K562 (cell line): ENCODE measurements at regions not wholly inside any gene's neighbourhood (a gene's known extent, or its start where the extent isn't known, plus 50 kb on each side); places are given as distances from the start of the nearest gene placed in this dataset.

Source experiments
- ATAC-seq: fragments of 200-7000 bp; cut with Tn5 transposase; 3 replicates; pipeline ENCODE4 v1.9.1; 2020; ENCODE audit warnings: moderate library complexity
- BruUV-seq: library from RNA; stranded (reverse); fragments of 400-500 nt; replicated peaks from 2 replicates; lab custom pipeline; 2021; lab: Mats Ljungman, UMichigan
- CTCF ChIA-PET: fragments of 300-600 bp; formaldehyde crosslinking; extraction: SDS; loops from one replicate; lab custom pipeline; 2021; ENCODE audit warnings: low intra/inter-chr PET ratio; lab: Yijun Ruan, JAX
- POLR2A ChIA-PET: fragments of 300-600, 350-650 bp; sonication (Branson Sonifier 250); formaldehyde crosslinking; extraction: SDS; loops from one replicate; lab custom pipeline; 2021; ENCODE audit warnings: antibody characterized with exemption, inconsistent platforms; lab: Yijun Ruan, JAX
- DNase-seq, 4 experiments: peaks; one replicate each; pipeline versions ENCODE4 v3.0.0 to v3.0.0-alpha.2; 2011 to 2018; ENCODE audit warnings: low spot score in 3 of 4, mixed read lengths in 3 of 4; ENCODE audit errors: extremely low read depth in 1 of 4
- FAIRE-seq: peaks from 2 replicates; lab custom pipeline; 2011; peaks lifted over from hg19 to GRCh38; lab: Jason Lieb, UNC
- H2AFZ ChIP-seq: 2 replicates; pipeline ENCODE4 v1.6.0; 2011; ENCODE audit warnings: low read depth, low read length, control low read depth, inconsistent platforms
- H3K27ac ChIP-seq: fragments of 200-600 bp; 3 replicates; pipeline ENCODE4 v1.8.0; 2011; ENCODE audit warnings: low read depth, mild to moderate bottlenecking, control low read depth, inconsistent platforms, low read length, moderate library complexity, mixed read lengths; ENCODE audit errors: extremely low read depth
- H3K27me3 ChIP-seq, 2 experiments: fragments of 300-600 bp in 1 of 2; 2 replicates in 1 of 2; 3 replicates in 1 of 2; pipeline versions ENCODE4 v1.6.0 to v1.8.0; 2011; ENCODE audit warnings: inconsistent platforms in 2 of 2, low read length in 2 of 2, mild to moderate bottlenecking in 1 of 2, mixed read lengths in 1 of 2, moderate library complexity in 1 of 2; ENCODE audit not compliant: control insufficient read depth in 2 of 2, insufficient read depth in 2 of 2
- H3K36me3 ChIP-seq: fragments of 300-600 bp; 3 replicates; pipeline ENCODE4 v1.8.0; 2011; ENCODE audit warnings: mild to moderate bottlenecking, low read length, inconsistent platforms; ENCODE audit not compliant: control insufficient read depth, insufficient read depth
- H3K4me1 ChIP-seq, 2 experiments: fragments of 200-600 bp in 1 of 2; replicated peaks in 1 of 2; 2 replicates in 1 of 2; 3 replicates in 1 of 2; pipeline versions ENCODE4 v1.5.1 to v1.8.0; 2011; ENCODE audit warnings: inconsistent platforms in 2 of 2, low read length in 2 of 2, mild to moderate bottlenecking in 1 of 2, mixed read lengths in 1 of 2, moderate library complexity in 1 of 2; ENCODE audit not compliant: control insufficient read depth in 2 of 2, insufficient read depth in 2 of 2
- H3K4me2 ChIP-seq: 2 replicates; pipeline ENCODE4 v1.6.1; 2011; ENCODE audit warnings: low read length, control low read depth, inconsistent platforms, mixed read lengths; ENCODE audit not compliant: insufficient read depth
- H3K4me3 ChIP-seq: fragments of 200-600 bp; sonication (generic), shearing (Covaris generic); 2 replicates; pipeline ENCODE4 v1.5.1; 2016; ENCODE audit warnings: control low read depth, inconsistent platforms
- H3K79me2 ChIP-seq: fragments of 200-600 bp; 3 replicates; pipeline ENCODE4 v1.8.0; 2011; ENCODE audit warnings: low read length, inconsistent platforms; ENCODE audit not compliant: control insufficient read depth, insufficient read depth
- H3K9ac ChIP-seq, 2 experiments: 2 replicates each; pipeline versions ENCODE4 v1.6.0 to v1.6.1; 2011; ENCODE audit warnings: low read depth in 2 of 2, low read length in 2 of 2, control low read depth in 1 of 2, inconsistent platforms in 1 of 2, mild to moderate bottlenecking in 1 of 2, mixed read lengths in 1 of 2; ENCODE audit not compliant: insufficient read depth in 1 of 2
- H3K9me1 ChIP-seq: one replicate; pipeline ENCODE4 v1.6.0; 2011; ENCODE audit warnings: inconsistent platforms, mild to moderate bottlenecking, low read length, moderate library complexity; ENCODE audit not compliant: control insufficient read depth, insufficient read depth
- H3K9me3 ChIP-seq: replicated peaks from 2 replicates; pipeline ENCODE4 v1.5.1; 2011; ENCODE audit warnings: low read depth, low read length, inconsistent platforms; ENCODE audit not compliant: control insufficient read depth, insufficient read depth
- H4K20me1 ChIP-seq: replicated peaks from 2 replicates; pipeline ENCODE4 v1.6.1; 2011; ENCODE audit warnings: low read length, inconsistent platforms, mixed read lengths; ENCODE audit not compliant: control insufficient read depth, insufficient read depth
- ARID1B ChIP-seq: fragments of 450-650 bp; IDR thresholded peaks from 2 replicates; pipeline ENCODE4 v1.6.1; 2016; ENCODE audit warnings: antibody characterized with exemption, mild to moderate bottlenecking, inconsistent platforms
- ATF1 ChIP-seq, 2 experiments: fragments of 450-650 bp in 1 of 2; IDR thresholded peaks; 2 replicates each; pipeline ENCODE4 v1.6.1; 2016; ENCODE audit warnings: missing compliant biosample characterization in 1 of 2, missing genetic modification characterization in 1 of 2
- CBFA2T3 ChIP-seq: fragments of 450-650 bp; IDR thresholded peaks from 2 replicates; pipeline ENCODE4 v1.6.1; 2017
- DPF2 ChIP-seq: fragments of 450-650 bp; IDR thresholded peaks from 2 replicates; pipeline ENCODE4 v1.6.1; 2016
- EGR1 ChIP-seq: fragments of 450-650 bp; conservative IDR thresholded peaks from 2 replicates; pipeline ENCODE4 v1.6.1; 2017; ENCODE audit warnings: mild to moderate bottlenecking
- FUS ChIP-seq: fragments of 200-400 bp; formaldehyde crosslinking; optimal IDR thresholded peaks from 2 replicates; pipeline ENCODE3; 2017; ENCODE audit warnings: low read depth, low read length
- JUND ChIP-seq, 2 experiments: IDR thresholded peaks; 2 replicates in 1 of 2; 3 replicates in 1 of 2; pipeline ENCODE4 v1.6.1; 2011; ENCODE audit warnings: borderline replicate concordance in 2 of 2, low read depth in 2 of 2, low read length in 2 of 2, improper control_type of control experiment in 1 of 2, missing biosample characterization in 1 of 2, missing genetic modification characterization in 1 of 2, missing genetic modification reagents in 1 of 2
- KLF16 ChIP-seq: IDR thresholded peaks from 2 replicates; pipeline ENCODE4 v1.6.1; 2016; ENCODE audit warnings: antibody characterized with exemption
- MEF2A ChIP-seq: IDR thresholded peaks from 2 replicates; pipeline ENCODE4 v1.6.1; 2011; ENCODE audit warnings: low read depth, mild to moderate bottlenecking, low read length, moderate library complexity; ENCODE audit not compliant: control insufficient read depth
- MEF2D ChIP-seq: conservative IDR thresholded peaks from 2 replicates; pipeline ENCODE4 v1.6.1; 2016; ENCODE audit warnings: low read depth, missing genetic modification characterization, missing compliant biosample characterization
- NCOR1 ChIP-seq: fragments of 450-650 bp; IDR thresholded peaks from 2 replicates; pipeline ENCODE4 v1.6.1; 2016; ENCODE audit warnings: mild to moderate bottlenecking, moderate library complexity
- PYGO2 ChIP-seq: fragments of 450-650 bp; IDR thresholded peaks from 2 replicates; pipeline ENCODE4 v1.6.1; 2016; ENCODE audit warnings: mild to moderate bottlenecking, missing genetic modification characterization, moderate library complexity, missing compliant biosample characterization
- SMAD4 ChIP-seq: fragments of 250-450 bp; sonication (Bioruptor Pico); conservative IDR thresholded peaks from 2 replicates; pipeline ENCODE4 v1.8.0; 2021; ENCODE audit warnings: inconsistent platforms, mild to moderate bottlenecking, moderate library complexity
- SMARCA4 ChIP-seq: fragments of 450-650 bp; IDR thresholded peaks from 2 replicates; pipeline ENCODE4 v1.6.1; 2016
- TAF9B ChIP-seq: fragments of 450-650 bp; IDR thresholded peaks from 2 replicates; pipeline ENCODE4 v1.6.1; 2018; ENCODE audit warnings: mild to moderate bottlenecking; ENCODE audit not compliant: partially characterized antibody
- TCF3 ChIP-seq: sonication (generic); formaldehyde crosslinking; IDR thresholded peaks from 2 replicates; pipeline ENCODE4 v1.4.0; 2020; ENCODE audit warnings: mild to moderate bottlenecking, missing genetic modification reagents
- ZNF696 ChIP-seq: fragments of 250-450 bp; sonication (Bioruptor Pico); conservative IDR thresholded peaks from 2 replicates; pipeline ENCODE4 v1.4.0; 2020; ENCODE audit warnings: mild to moderate bottlenecking, moderate library complexity
- WGBS: fragments of 100-300 bp; shearing (Covaris generic); methylation state at CpG from one replicate; pipeline ENCODE4 v1.1.6; 2016; ENCODE audit warnings: low coverage, mixed read lengths; ENCODE audit not compliant: insufficient coverage; ENCODE audit errors: missing lambda C conversion rate; 5-methylcytosine and 5-hydroxymethylcytosine counted together
- in situ Hi-C: fragments of 300-500 bp; cut with MboI; formaldehyde crosslinking; loops from 4 replicates; pipeline ENCODE4 v1.15.0; 2018; ENCODE audit warnings: inconsistent platforms, mixed read lengths
- intact Hi-C: fragments of 100-400 bp; cut with micrococcal nuclease; formaldehyde crosslinking; loops from 2 replicates; pipeline ENCODE4 v1.14.2; 2022
- TF ChIP-seq, protein P1 (sequence below), 2 experiments: fragments of 450-650 bp in 1 of 2; sonication (generic) in 1 of 2; formaldehyde crosslinking in 1 of 2; IDR thresholded peaks in 1 of 2; conservative IDR thresholded peaks in 1 of 2; 2 replicates each; pipeline versions ENCODE4 v1.6.1 to v1.8.1; 2016 to 2023; ENCODE audit warnings: mild to moderate bottlenecking in 2 of 2, moderate library complexity in 2 of 2, inconsistent platforms in 1 of 2, missing genetic modification reagents in 1 of 2
- TF ChIP-seq, protein P2 (sequence below): sonication (generic); formaldehyde crosslinking; IDR thresholded peaks from 2 replicates; pipeline ENCODE4 v1.8.0; 2022; ENCODE audit warnings: mild to moderate bottlenecking, missing genetic modification reagents
- TF ChIP-seq, protein P3 (sequence below): fragments of 200-800 bp; sonication (Bioruptor generic); IDR thresholded peaks from 2 replicates; pipeline ENCODE4 v1.6.1; 2017; ENCODE audit warnings: missing genetic modification characterization, missing compliant biosample characterization

DNA sequence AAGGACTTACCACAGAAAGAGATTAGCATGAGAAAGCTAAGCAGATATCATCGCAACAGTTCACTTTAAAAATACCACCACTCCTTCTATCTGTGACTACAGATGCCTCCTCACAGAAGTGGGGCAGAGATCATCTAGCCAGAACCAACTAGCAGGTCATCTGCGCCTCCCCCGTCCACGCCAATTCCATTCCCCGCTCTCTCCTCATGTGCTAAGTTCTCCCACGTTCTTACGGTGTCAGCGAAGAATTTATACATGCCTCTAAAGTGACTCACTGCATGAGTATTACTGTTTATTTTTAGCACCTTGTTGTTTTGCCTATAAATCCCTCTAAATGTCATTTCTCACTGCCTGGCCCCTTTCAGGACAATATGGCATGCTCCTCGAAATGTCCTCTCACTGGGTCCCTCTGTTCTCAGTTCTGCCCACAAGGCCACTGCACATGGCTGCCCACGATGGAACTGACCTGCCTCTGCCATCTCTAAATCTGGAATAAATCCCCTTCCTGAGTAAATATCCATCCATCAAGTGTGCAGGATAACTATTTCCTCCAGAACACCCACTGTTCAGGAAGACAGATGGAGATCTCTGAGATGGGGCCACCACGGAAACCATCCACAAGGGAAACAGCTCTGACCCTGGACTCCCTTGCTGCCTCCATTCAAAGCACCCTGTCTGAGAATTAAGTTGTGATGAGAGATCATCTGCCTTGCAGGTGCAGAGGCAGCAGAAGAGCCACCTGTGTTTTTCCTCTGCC lies 137.7 kb downstream of the IRS1 start:
- in situ Hi-C loops: no loop called here
- peak in 2 of 4 experiments; percentile 16 to 60 for DNase-seq
- no peak for FAIRE-seq
- TF ChIP-seq CBFA2T3: peak; percentile 87
- TF ChIP-seq TAF9B: peak; percentile 42
- TF ChIP-seq DPF2: peak; percentile 55
- TF ChIP-seq TCF3 (CRISPR knock-in tag): peak; percentile 12; the same call in 1 of the 2 replicates
- peak; percentile 55; the same call in 1 of the 2 replicates for TF ChIP-seq JUND (IDR thresholded peaks at IDR 0.05; ENCODE audit: borderline replicate concordance, low read depth, low read length)
- peak; percentile 80; the same call in 2 of the 3 replicates for TF ChIP-seq JUND (tag; IDR thresholded peaks at IDR 0.05; ENCODE audit: borderline replicate concordance, low read depth, low read length)
- TF ChIP-seq MEF2D (tag): peak; percentile 85; the same call in 1 of the 2 replicates
- TF ChIP-seq EGR1: peak; percentile 66
- TF ChIP-seq NCOR1: peak; percentile 60
- TF ChIP-seq, protein P1, sequence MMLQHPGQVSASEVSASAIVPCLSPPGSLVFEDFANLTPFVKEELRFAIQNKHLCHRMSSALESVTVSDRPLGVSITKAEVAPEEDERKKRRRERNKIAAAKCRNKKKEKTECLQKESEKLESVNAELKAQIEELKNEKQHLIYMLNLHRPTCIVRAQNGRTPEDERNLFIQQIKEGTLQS (IDR thresholded peaks at IDR 0.05): peak; percentile 66
- TF ChIP-seq, protein P1 (CRISPR knock-in tag; conservative IDR thresholded peaks at IDR 0.05): no peak
- 0 out of 2 replicates have a peak, but pooled peaks have one; percentile 38 for TF ChIP-seq KLF16
- TF ChIP-seq, protein P2, sequence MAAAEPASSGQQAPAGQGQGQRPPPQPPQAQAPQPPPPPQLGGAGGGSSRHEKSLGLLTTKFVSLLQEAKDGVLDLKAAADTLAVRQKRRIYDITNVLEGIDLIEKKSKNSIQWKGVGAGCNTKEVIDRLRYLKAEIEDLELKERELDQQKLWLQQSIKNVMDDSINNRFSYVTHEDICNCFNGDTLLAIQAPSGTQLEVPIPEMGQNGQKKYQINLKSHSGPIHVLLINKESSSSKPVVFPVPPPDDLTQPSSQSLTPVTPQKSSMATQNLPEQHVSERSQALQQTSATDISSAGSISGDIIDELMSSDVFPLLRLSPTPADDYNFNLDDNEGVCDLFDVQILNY (CRISPR knock-in tag): no peak
- TF ChIP-seq FUS: no peak
- TF ChIP-seq, protein P3, sequence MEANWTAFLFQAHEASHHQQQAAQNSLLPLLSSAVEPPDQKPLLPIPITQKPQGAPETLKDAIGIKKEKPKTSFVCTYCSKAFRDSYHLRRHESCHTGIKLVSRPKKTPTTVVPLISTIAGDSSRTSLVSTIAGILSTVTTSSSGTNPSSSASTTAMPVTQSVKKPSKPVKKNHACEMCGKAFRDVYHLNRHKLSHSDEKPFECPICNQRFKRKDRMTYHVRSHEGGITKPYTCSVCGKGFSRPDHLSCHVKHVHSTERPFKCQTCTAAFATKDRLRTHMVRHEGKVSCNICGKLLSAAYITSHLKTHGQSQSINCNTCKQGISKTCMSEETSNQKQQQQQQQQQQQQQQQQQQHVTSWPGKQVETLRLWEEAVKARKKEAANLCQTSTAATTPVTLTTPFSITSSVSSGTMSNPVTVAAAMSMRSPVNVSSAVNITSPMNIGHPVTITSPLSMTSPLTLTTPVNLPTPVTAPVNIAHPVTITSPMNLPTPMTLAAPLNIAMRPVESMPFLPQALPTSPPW: peak; percentile 26; the same call in 1 of the 2 replicates
- no peak for TF ChIP-seq PYGO2 (tag)
- no peak for TF ChIP-seq ZNF696
- TF ChIP-seq SMAD4: no peak
- TF ChIP-seq SMARCA4: 0 out of 2 replicates have a peak, but pooled peaks have one; percentile 24
- peak; percentile 71 for TF ChIP-seq ARID1B
- peak; percentile 64 for TF ChIP-seq MEF2A
- no peak for TF ChIP-seq ATF1 (CRISPR knock-in tag; IDR thresholded peaks at IDR 0.05)
- TF ChIP-seq ATF1 (tag; IDR thresholded peaks at IDR 0.05): no peak

More for the DNA sequence above, 137.7 kb downstream of the IRS1 start:
- no peak overlapping the region for H2AFZ ChIP-seq
- H3K4me2 ChIP-seq: no peak overlapping the region
- ATAC-seq: peak; percentile 64
- H3K9ac ChIP-seq: no peak overlapping the region
- intact Hi-C loops: no loop called here
- no peak overlapping the region for H3K27ac ChIP-seq
- H3K4me1 ChIP-seq: no peaks in the 10 kb centered on the region; a peak in 2 of 5 replicates
- no peak overlapping the region for H3K4me3 ChIP-seq
- CTCF ChIA-PET: no interaction called here
- no peaks in the 10 kb centered on the region for H3K79me2 ChIP-seq
- H3K27me3 ChIP-seq: no peaks in the 10 kb centered on the region
- H3K9me3 ChIP-seq: no peaks in the 10 kb centered on the region
- H4K20me1 ChIP-seq: no peaks in the 10 kb centered on the region
- BruUV-seq: no TSS peak
- H3K9me1 ChIP-seq: no peaks in the 10 kb centered on the region
- POLR2A ChIA-PET: no interaction called here
- H3K36me3 ChIP-seq: no peaks in the 10 kb centered on the region
- 0% methylated on average over 10 of the region's 11 CpGs for WGBS
